ENCODE measurements at regions not wholly inside any gene's neighbourhood (a gene's known extent, or its start where the extent isn't known, plus 50 kb on each side); places are given as distances from the start of the nearest gene placed in this dataset.

- Mint-ChIP-seq H3K27ac (no peak overlapping the region), H3K36me3 (ENCODE audit: low read depth) (no peaks in the 10 kb centered on the region), H3K27me3 (peaks cover 5% of the 10 kb centered on the region), H3K4me1 (peaks cover 12% of the 10 kb centered on the region), H3K9me3 (peaks cover 3% of the 10 kb centered on the region), H3K4me3 (no peak overlapping the region)
- ATAC-seq (replicated peaks), result no peak
These were observed 66.3 kb upstream of the NCOR2 start for GRCh38 chr12:124633365-124634362.

DNA sequence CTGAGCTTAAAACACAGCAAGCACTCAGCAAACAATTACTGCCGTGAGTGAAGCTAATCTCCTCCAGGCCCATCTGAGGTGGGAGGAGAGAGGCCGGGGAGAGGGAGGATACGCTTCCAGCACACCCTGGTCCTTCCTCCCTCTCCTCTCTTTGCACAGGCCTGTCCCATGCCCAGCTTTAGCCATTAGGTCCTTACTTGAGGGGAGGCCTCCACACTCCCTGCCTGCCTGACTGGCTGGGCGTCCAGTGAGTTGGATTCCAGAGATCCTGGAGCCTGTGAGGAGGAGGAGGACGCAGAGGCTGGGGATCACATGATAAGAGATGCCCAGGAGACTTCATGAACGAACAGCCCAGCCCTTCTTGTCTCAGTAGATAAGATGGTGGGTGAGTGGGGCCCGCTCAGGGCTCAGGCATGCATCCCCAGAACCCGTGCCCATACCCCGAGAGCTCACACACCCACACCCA, 65.1 kb upstream of the NCOR2 start:
- Mint-ChIP-seq H3K27me3 (peaks cover 5% of the 10 kb centered on the region), H3K4me3 (no peak overlapping the region), H3K36me3 (ENCODE audit: low read depth) (no peaks in the 10 kb centered on the region), H3K9me3 (peaks cover 3% of the 10 kb centered on the region), H3K4me1 (peaks cover 12% of the 10 kb centered on the region), H3K27ac (no peak overlapping the region)
- no peak for ATAC-seq (replicated peaks)

DNA sequence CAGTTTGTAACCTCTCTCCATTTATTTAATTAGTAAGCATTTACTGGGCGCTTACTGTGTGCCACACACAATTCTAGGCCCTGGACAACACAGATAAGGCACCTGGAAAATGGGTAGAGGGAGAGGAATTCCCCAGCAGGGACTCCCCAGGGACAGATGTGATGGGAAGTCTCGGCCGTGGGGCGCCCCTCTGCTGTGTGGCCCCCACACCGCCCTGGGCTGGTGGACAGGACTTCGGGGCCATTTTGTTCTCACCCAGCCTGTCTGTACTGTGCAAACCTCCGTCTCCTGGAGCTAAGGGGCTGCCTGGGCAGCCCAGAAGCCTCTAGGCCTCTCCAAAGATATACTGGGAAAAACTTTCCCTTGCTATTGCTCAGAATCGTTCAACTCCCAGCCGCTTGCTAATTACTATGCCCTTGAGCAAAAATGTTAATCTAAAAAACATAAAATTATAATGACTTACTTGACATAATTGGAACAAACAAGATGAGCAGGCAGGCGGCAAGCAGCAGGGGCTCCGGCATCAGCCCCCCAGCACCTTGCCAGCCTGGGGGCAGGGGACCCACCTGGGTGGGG, 64.4 kb upstream of the NCOR2 start:
- H3K4me1 Mint-ChIP-seq, result peaks cover 10% of the 10 kb centered on the region
- no peak for ATAC-seq (replicated peaks)
- peaks cover 5% of the 10 kb centered on the region for H3K27me3 Mint-ChIP-seq
- H3K27ac Mint-ChIP-seq, result no peak overlapping the region
- peaks cover 3% of the 10 kb centered on the region for H3K9me3 Mint-ChIP-seq
- no peaks in the 10 kb centered on the region for H3K36me3 Mint-ChIP-seq (ENCODE audit: low read depth)
- H3K4me3 Mint-ChIP-seq, result no peak overlapping the region

DNA sequence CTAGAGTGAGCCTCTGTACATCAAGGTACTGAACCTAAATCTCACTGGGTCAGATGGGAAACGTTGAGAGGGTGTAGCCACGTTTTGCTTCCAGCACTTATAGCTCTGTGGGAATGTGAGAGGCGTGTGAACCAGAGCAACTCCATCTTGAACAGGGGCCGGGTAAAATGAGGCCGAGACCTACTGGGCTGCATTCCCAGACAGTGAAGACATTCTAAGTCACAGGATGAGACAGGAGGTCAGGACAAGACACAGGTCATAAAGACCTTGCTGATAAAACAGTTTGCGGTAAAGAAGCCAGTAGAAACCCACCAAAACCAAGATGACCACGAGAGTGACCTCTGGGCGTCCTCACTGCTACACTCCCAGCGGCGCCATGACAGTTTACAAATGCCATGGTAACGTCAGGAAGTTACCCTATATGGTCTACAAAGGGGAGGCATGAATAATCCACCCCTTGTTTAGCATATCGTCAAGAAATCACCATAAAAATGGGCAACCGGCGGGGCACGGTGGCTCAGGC, 63.4 kb upstream of the NCOR2 start:
- ATAC-seq (replicated peaks), result no peak
- Mint-ChIP-seq H3K4me3 (no peak overlapping the region), H3K27me3 (peaks cover 5% of the 10 kb centered on the region), H3K36me3 (ENCODE audit: low read depth) (no peaks in the 10 kb centered on the region), H3K27ac (no peak overlapping the region), H3K9me3 (no peaks in the 10 kb centered on the region), H3K4me1 (peaks cover 1% of the 10 kb centered on the region)

GRCh38 chr12:124629789-124630480, 62.5 kb upstream of the NCOR2 start:
- no peaks in the 10 kb centered on the region for H3K9me3 Mint-ChIP-seq
- H3K27ac Mint-ChIP-seq, result no peak overlapping the region
- H3K27me3 Mint-ChIP-seq, result peaks cover 5% of the 10 kb centered on the region
- no peaks in the 10 kb centered on the region for H3K36me3 Mint-ChIP-seq (ENCODE audit: low read depth)
- ATAC-seq (replicated peaks), result no peak
- no peak overlapping the region for H3K4me3 Mint-ChIP-seq
- no peaks in the 10 kb centered on the region for H3K4me1 Mint-ChIP-seq

- Mint-ChIP-seq H3K4me3 (no peak overlapping the region), H3K4me1 (no peaks in the 10 kb centered on the region), H3K9me3 (no peaks in the 10 kb centered on the region), H3K36me3 (ENCODE audit: low read depth) (no peaks in the 10 kb centered on the region), H3K27ac (no peak overlapping the region), H3K27me3 (peaks cover 5% of the 10 kb centered on the region)
- no peak for ATAC-seq (replicated peaks)
These were observed 61.7 kb upstream of the NCOR2 start for GRCh38 chr12:124629117-124629516.

- Mint-ChIP-seq H3K27ac (no peak overlapping the region), H3K4me1 (no peaks in the 10 kb centered on the region), H3K36me3 (ENCODE audit: low read depth) (no peaks in the 10 kb centered on the region), H3K9me3 (no peaks in the 10 kb centered on the region), H3K27me3 (peaks cover 1% of the 10 kb centered on the region), H3K4me3 (no peak overlapping the region)
- ATAC-seq (replicated peaks), result no peak
These were observed 60.5 kb upstream of the NCOR2 start for GRCh38 chr12:124627956-124628355.

- no peaks in the 10 kb centered on the region for H3K27me3 Mint-ChIP-seq
- no peak overlapping the region for H3K27ac Mint-ChIP-seq
- no peaks in the 10 kb centered on the region for H3K9me3 Mint-ChIP-seq
- H3K4me3 Mint-ChIP-seq, result no peak overlapping the region
- ATAC-seq (replicated peaks), result no peak
- H3K4me1 Mint-ChIP-seq, result no peaks in the 10 kb centered on the region
- H3K36me3 Mint-ChIP-seq (ENCODE audit: low read depth), result no peaks in the 10 kb centered on the region
These were observed 59.6 kb upstream of the NCOR2 start for GRCh38 chr12:124626971-124627411.

DNA sequence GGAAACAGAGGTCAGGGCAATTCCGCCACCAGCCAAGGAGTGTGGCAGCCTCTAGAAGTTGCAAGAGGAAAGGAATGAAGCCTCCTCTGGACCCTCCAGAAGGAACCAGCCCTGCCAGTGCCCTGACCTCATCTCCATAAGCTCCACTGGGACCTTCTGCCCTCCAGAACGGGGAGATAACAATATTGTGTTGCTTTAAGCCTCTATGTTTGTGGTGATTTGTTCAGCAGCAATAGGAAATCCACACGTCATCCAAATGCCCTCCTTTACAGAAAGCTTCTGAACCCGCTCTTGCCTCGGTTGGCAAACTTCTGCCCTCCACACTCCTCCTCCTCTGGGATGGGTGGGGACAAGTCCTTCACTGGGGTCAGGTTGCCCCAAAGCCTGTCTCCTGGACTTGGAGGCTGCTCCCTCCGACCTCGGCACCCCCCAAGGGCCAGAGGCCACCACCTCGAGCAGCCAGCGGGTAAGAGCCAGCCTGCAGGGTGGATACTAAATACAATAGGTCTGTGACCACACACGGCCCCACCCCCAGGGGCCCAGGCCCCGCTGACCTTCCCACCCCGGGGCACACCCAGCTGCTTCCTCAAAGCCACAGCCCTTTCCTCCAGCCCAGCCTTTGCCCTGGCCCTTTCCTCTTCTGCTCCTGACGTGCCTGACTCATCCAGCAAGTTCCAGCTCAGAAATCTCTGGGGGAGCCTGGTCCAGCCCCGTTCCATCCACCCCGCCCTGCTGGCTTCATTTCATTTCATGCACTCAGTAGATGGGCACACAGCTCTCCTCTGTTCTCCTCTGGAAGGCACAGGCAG, 58.7 kb upstream of the NCOR2 start:
- no peak for ATAC-seq (replicated peaks)
- no peak overlapping the region for H3K27ac Mint-ChIP-seq
- no peaks in the 10 kb centered on the region for H3K36me3 Mint-ChIP-seq (ENCODE audit: low read depth)

GRCh38 chr12:124624823-124625222, 57.4 kb upstream of the NCOR2 start:
- Mint-ChIP-seq H3K27ac (no peak overlapping the region), H3K36me3 (ENCODE audit: low read depth) (no peaks in the 10 kb centered on the region), H3K9me3 (no peaks in the 10 kb centered on the region), H3K4me3 (no peak overlapping the region), H3K27me3 (no peaks in the 10 kb centered on the region), H3K4me1 (no peaks in the 10 kb centered on the region)
- no peak for ATAC-seq (replicated peaks)

More for the DNA sequence above, 58.7 kb upstream of the NCOR2 start:
- H3K27me3 Mint-ChIP-seq, result no peaks in the 10 kb centered on the region
- H3K9me3 Mint-ChIP-seq, result no peaks in the 10 kb centered on the region
- H3K4me1 Mint-ChIP-seq, result no peaks in the 10 kb centered on the region
- H3K4me3 Mint-ChIP-seq, result no peak overlapping the region

- H3K27me3 Mint-ChIP-seq, result no peaks in the 10 kb centered on the region
These were observed 56.1 kb upstream of the NCOR2 start for GRCh38 chr12:124623344-124624035.

DNA sequence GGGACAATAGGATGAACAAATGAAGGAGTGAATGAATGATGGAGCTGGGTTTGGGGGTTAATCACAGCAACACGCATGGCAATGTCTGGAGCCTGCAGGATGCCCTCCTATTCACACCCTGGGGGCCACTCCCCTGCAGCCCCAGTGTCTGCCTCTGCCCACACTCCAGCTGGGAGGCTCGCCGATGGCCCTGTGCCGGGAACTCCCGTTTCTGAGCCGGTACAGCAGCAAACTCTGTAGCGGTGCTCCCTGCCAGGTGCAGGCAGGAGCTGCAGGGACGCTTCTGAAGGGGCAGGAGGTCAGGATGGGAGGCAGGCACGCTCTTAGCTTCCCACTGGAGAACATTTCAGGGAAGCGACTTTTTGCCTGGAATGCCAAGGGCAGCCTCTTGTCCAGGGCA, 55.4 kb upstream of the NCOR2 start:
- Mint-ChIP-seq H3K4me3 (no peak overlapping the region), H3K27me3 (no peaks in the 10 kb centered on the region), H3K9me3 (no peaks in the 10 kb centered on the region), H3K27ac (no peak overlapping the region), H3K36me3 (ENCODE audit: low read depth) (no peaks in the 10 kb centered on the region), H3K4me1 (no peaks in the 10 kb centered on the region)
- no peak for ATAC-seq (replicated peaks)

More at GRCh38 chr12:124623344-124624035, 56.1 kb upstream of the NCOR2 start:
- Mint-ChIP-seq H3K36me3 (ENCODE audit: low read depth) (no peaks in the 10 kb centered on the region), H3K9me3 (no peaks in the 10 kb centered on the region), H3K27ac (no peak overlapping the region), H3K4me3 (no peak overlapping the region), H3K4me1 (no peaks in the 10 kb centered on the region)
- no peak for ATAC-seq (replicated peaks)

DNA sequence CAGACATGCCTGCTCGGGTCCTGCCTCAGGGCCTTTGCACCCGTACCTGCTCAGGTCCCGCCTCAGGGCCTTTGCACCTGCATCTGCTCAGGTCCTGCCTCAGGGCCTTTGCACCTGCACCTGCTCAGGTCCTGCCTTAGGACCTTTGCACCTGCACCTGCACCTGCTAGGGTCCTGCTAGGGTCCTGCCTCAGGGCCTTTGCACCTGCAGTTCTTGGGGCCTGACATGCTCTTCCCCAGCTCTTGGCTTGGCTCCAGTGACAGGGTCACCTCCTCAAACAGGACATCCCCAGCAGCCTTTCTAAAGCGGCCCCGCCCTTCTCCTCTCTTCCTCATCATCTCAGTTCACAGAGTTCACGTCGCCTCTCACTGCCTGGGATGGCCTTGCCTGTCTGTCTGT, 54.9 kb upstream of the NCOR2 start:
- no peak for ATAC-seq (replicated peaks)

More for the DNA sequence above, 54.9 kb upstream of the NCOR2 start:
- H3K36me3 Mint-ChIP-seq (ENCODE audit: low read depth), result no peaks in the 10 kb centered on the region
- H3K27me3 Mint-ChIP-seq, result no peaks in the 10 kb centered on the region
- H3K4me1 Mint-ChIP-seq, result no peaks in the 10 kb centered on the region
- H3K9me3 Mint-ChIP-seq, result no peaks in the 10 kb centered on the region
- no peak overlapping the region for H3K4me3 Mint-ChIP-seq
- no peak overlapping the region for H3K27ac Mint-ChIP-seq
